ENCODE measurements at regions not wholly inside any gene's neighbourhood (a gene's known extent, or its start where the extent isn't known, plus 50 kb on each side); places are given as distances from the start of the nearest gene placed in this dataset.

- TF ChIP-seq CTCF (IDR thresholded peaks at IDR 0.05; ENCODE audit: low read depth, low read length) = no peak
- no peak overlapping the region for H3K4me3 ChIP-seq (replicated peaks in 1 of 2; ENCODE audit: low read depth in 2 of 2, low read length in 2 of 2)
Observed at GRCh38 chr4:174170091-174170490, 113.4 kb downstream of the FBXO8 start.

GRCh38 chr4:174157106-174157607, 126.3 kb downstream of the FBXO8 start:
- H3K4me3 ChIP-seq (replicated peaks in 1 of 2; ENCODE audit: low read depth in 2 of 2, low read length in 2 of 2) = no peak overlapping the region
- TF ChIP-seq CTCF (IDR thresholded peaks at IDR 0.05; ENCODE audit: low read depth, low read length) = no peak
- DNase-seq (ENCODE audit: low read depth in 2 of 2) = peak; percentile 5 to 68

More at GRCh38 chr4:174170091-174170490, 113.4 kb downstream of the FBXO8 start:
- no peak for DNase-seq (ENCODE audit: low read depth in 2 of 2)

- peak; percentile 72 for TF ChIP-seq CTCF (IDR thresholded peaks at IDR 0.05; ENCODE audit: low read depth, low read length)
- DNase-seq (ENCODE audit: low read depth in 2 of 2) = peak; percentile 79 to 81
- H3K4me3 ChIP-seq (replicated peaks in 1 of 2; ENCODE audit: low read depth in 2 of 2, low read length in 2 of 2) = no peak overlapping the region
Observed at GRCh38 chr4:174156239-174156826, 127.1 kb downstream of the FBXO8 start.

GRCh38 chr4:174154215-174154854, 129.1 kb downstream of the FBXO8 start:
- H3K4me3 ChIP-seq (replicated peaks in 1 of 2; ENCODE audit: low read depth in 2 of 2, low read length in 2 of 2) = peak overlapping the region; percentile 15 to 44
- no peak for TF ChIP-seq CTCF (IDR thresholded peaks at IDR 0.05; ENCODE audit: low read depth, low read length)
- DNase-seq (ENCODE audit: low read depth in 2 of 2) = peak; percentile 70 to 86

GRCh38 chr4:174152717-174153466, 130.6 kb downstream of the FBXO8 start:
- DNase-seq (ENCODE audit: low read depth in 2 of 2) = peak; percentile 25 to 42
- H3K4me3 ChIP-seq (replicated peaks in 1 of 2; ENCODE audit: low read depth in 2 of 2, low read length in 2 of 2) = no peak overlapping the region
- TF ChIP-seq CTCF (IDR thresholded peaks at IDR 0.05; ENCODE audit: low read depth, low read length) = no peak

GRCh38 chr4:174147863-174148262, 135.6 kb downstream of the FBXO8 start:
- no peak overlapping the region for H3K4me3 ChIP-seq (replicated peaks in 1 of 2; ENCODE audit: low read depth in 2 of 2, low read length in 2 of 2)
- TF ChIP-seq CTCF (IDR thresholded peaks at IDR 0.05; ENCODE audit: low read depth, low read length) = no peak
- no peak for DNase-seq (ENCODE audit: low read depth in 2 of 2)
